ENCODE measurements at regions not wholly inside any gene's neighbourhood (a gene's known extent, or its start where the extent isn't known, plus 50 kb on each side); places are given as distances from the start of the nearest gene placed in this dataset.
"Not testable (repeated sequence)": the region's sequence is repeated elsewhere in the genome, so short reads cannot be mapped to it uniquely, and the experiment has no call there.

- no peaks in the 10 kb centered on the region for H3K79me2 ChIP-seq (ENCODE audit: insufficient read depth, low read length)
- POLR2A ChIA-PET = no interaction called here
- no peaks in the 10 kb centered on the region for H3K4me1 ChIP-seq (ENCODE audit: control insufficient read depth in 1 of 2, insufficient read depth in 2 of 2, low read length in 2 of 2)
- no peaks in the 10 kb centered on the region for H3K27me3 ChIP-seq (ENCODE audit: insufficient read depth, low read length)
- no peak overlapping the region for H3K4me3 ChIP-seq (replicated peaks in 1 of 2; ENCODE audit: low read depth in 1 of 2, low read length in 2 of 2)
- H3K36me3 ChIP-seq (ENCODE audit: control insufficient read depth in 1 of 2, insufficient read depth in 2 of 2, low read length in 2 of 2) = no peaks in the 10 kb centered on the region
- CTCF ChIA-PET = no interaction called here
- ATAC-seq (no peak), DNase-seq (ENCODE audit: low read depth, low spot score) (no peak)
- RAD21 ChIA-PET (ENCODE audit: low non-redundant PET in 1 of 2, low total read pairs in 2 of 2, uncharacterized antibody in 2 of 2, unreplicated experiment in 2 of 2) = no interaction called here
- no peak overlapping the region for H3K4me2 ChIP-seq (ENCODE audit: low read length)
- intact Hi-C loops (cut with micrococcal nuclease) = no loop called here
- H3K9ac ChIP-seq (ENCODE audit: low read length) = no peak overlapping the region
- no peaks in the 10 kb centered on the region for H4K20me1 ChIP-seq (ENCODE audit: insufficient read depth)
- no TSS peak for BruUV-seq (replicated peaks)
- TF ChIP-seq SIN3A (IDR thresholded peaks at IDR 0.05; ENCODE audit: low read depth) = no peak
- TF ChIP-seq EZH2phosphoT487 (IDR thresholded peaks at IDR 0.05; ENCODE audit: borderline replicate concordance) = no peak
- TF ChIP-seq TCF7L2 (IDR thresholded peaks at IDR 0.05; ENCODE audit: borderline replicate concordance, extremely low read depth, insufficient read depth, insufficient read length) = no peak
- TF ChIP-seq ZFX (IDR thresholded peaks at IDR 0.05) = no peak
- TF ChIP-seq POLR2AphosphoS5 (IDR thresholded peaks at IDR 0.05; ENCODE audit: low read depth, low read length) = no peak
- no peak for TF ChIP-seq YY1 (IDR thresholded peaks at IDR 0.05; ENCODE audit: extremely low read depth, insufficient replicate concordance, low read depth, low read length)
- no peak for TF ChIP-seq CEBPB (IDR thresholded peaks at IDR 0.05; ENCODE audit: low read depth)
- no peak for TF ChIP-seq FOSL1 (IDR thresholded peaks at IDR 0.05; ENCODE audit: low read depth)
- no peak for TF ChIP-seq ELF1 (IDR thresholded peaks at IDR 0.05; ENCODE audit: borderline replicate concordance, low read depth)
- TF ChIP-seq EZH2 (IDR thresholded peaks at IDR 0.05) = no peak
- no peak for TF ChIP-seq SP1 (IDR thresholded peaks at IDR 0.05; ENCODE audit: low read depth)
- TF ChIP-seq, protein P1, sequence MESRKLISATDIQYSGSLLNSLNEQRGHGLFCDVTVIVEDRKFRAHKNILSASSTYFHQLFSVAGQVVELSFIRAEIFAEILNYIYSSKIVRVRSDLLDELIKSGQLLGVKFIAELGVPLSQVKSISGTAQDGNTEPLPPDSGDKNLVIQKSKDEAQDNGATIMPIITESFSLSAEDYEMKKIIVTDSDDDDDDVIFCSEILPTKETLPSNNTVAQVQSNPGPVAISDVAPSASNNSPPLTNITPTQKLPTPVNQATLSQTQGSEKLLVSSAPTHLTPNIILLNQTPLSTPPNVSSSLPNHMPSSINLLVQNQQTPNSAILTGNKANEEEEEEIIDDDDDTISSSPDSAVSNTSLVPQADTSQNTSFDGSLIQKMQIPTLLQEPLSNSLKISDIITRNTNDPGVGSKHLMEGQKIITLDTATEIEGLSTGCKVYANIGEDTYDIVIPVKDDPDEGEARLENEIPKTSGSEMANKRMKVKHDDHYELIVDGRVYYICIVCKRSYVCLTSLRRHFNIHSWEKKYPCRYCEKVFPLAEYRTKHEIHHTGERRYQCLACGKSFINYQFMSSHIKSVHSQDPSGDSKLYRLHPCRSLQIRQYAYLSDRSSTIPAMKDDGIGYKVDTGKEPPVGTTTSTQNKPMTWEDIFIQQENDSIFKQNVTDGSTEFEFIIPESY (IDR thresholded peaks at IDR 0.05; ENCODE audit: extremely low read depth, insufficient replicate concordance, low read length) = no peak
- TF ChIP-seq ZNF274 (IDR thresholded peaks at IDR 0.05; ENCODE audit: low read depth, low read length) = no peak
- no peaks in the 10 kb centered on the region for H3K9me2 ChIP-seq (ENCODE audit: insufficient read depth)
- no peak overlapping the region for H2AFZ ChIP-seq (ENCODE audit: low read depth, low read length, poor library complexity, severe bottlenecking)
- H3K9me3 ChIP-seq (ENCODE audit: control insufficient read depth in 1 of 2, insufficient read depth in 1 of 2, low read depth in 1 of 2, low read length in 2 of 2) = peaks cover 0 to 3% of the 10 kb centered on the region in 2 experiments; a peak in 1 of 4 replicates
- no peak overlapping the region for H3K27ac ChIP-seq (ENCODE audit: low read depth, low read length)
These were observed 222.0 kb downstream of the HS3ST3B1 start for GRCh38 chr17:14522795-14523387.

GRCh38 chr17:14518919-14519318 is 218.0 kb downstream of the HS3ST3B1 start:
- intact Hi-C loops (cut with micrococcal nuclease); H3K4me2 ChIP-seq (ENCODE audit: low read length); H4K20me1 ChIP-seq (ENCODE audit: insufficient read depth); CTCF ChIA-PET; H3K79me2 ChIP-seq (ENCODE audit: insufficient read depth, low read length); H3K9me2 ChIP-seq (ENCODE audit: insufficient read depth); H3K9me3 ChIP-seq (ENCODE audit: control insufficient read depth in 1 of 2, insufficient read depth in 1 of 2, low read depth in 1 of 2, low read length in 2 of 2); H3K27me3 ChIP-seq (ENCODE audit: insufficient read depth, low read length); POLR2A ChIA-PET; H3K4me3 ChIP-seq (replicated peaks in 1 of 2; ENCODE audit: low read depth in 1 of 2, low read length in 2 of 2); H3K4me1 ChIP-seq (ENCODE audit: control insufficient read depth in 1 of 2, insufficient read depth in 2 of 2, low read length in 2 of 2); DNase-seq (ENCODE audit: low read depth, low spot score); RAD21 ChIA-PET (ENCODE audit: low non-redundant PET in 1 of 2, low total read pairs in 2 of 2, uncharacterized antibody in 2 of 2, unreplicated experiment in 2 of 2); ATAC-seq; H3K27ac ChIP-seq (ENCODE audit: low read depth, low read length); BruUV-seq (replicated peaks); H3K9ac ChIP-seq (ENCODE audit: low read length); H3K36me3 ChIP-seq (ENCODE audit: control insufficient read depth in 1 of 2, insufficient read depth in 2 of 2, low read length in 2 of 2); H2AFZ ChIP-seq (ENCODE audit: low read depth, low read length, poor library complexity, severe bottlenecking): not testable (repeated sequence)
